Ishikawa (cell line): ENCODE measurements at regions not wholly inside any gene's neighbourhood (a gene's known extent, or its start where the extent isn't known, plus 50 kb on each side); places are given as distances from the start of the nearest gene placed in this dataset.

Experiments used
- CEBPB ChIP-seq: IDR thresholded peaks from 2 replicates; pipeline ENCODE4 v1.6.1; 2012
- CREB1 ChIP-seq: IDR thresholded peaks from 2 replicates; pipeline ENCODE4 v1.6.1; 2012; ENCODE audit warnings: low read depth
- EGR1 ChIP-seq: IDR thresholded peaks from 2 replicates; pipeline ENCODE4 v1.6.1; 2012
- EP300 ChIP-seq: IDR thresholded peaks from 2 replicates; pipeline ENCODE4 v1.6.1; 2012; ENCODE audit warnings: borderline replicate concordance
- FOXM1 ChIP-seq: IDR thresholded peaks from 2 replicates; pipeline ENCODE4 v1.6.1; 2012; ENCODE audit warnings: low read depth, borderline replicate concordance
- RAD21 ChIP-seq: IDR thresholded peaks from 2 replicates; pipeline ENCODE4 v1.6.1; 2012; ENCODE audit warnings: low read depth
- REST ChIP-seq: IDR thresholded peaks from 2 replicates; pipeline ENCODE4 v1.6.1; 2012; ENCODE audit warnings: low read depth, mild to moderate bottlenecking
- TAF1 ChIP-seq: IDR thresholded peaks from 2 replicates; pipeline ENCODE4 v1.6.1; 2012; ENCODE audit warnings: low read depth, mild to moderate bottlenecking
- TCF12 ChIP-seq: IDR thresholded peaks from 2 replicates; pipeline ENCODE4 v1.6.1; 2012; ENCODE audit warnings: low read depth
- TEAD4 ChIP-seq: IDR thresholded peaks from 2 replicates; pipeline ENCODE4 v1.6.1; 2012
- YY1 ChIP-seq: IDR thresholded peaks from 2 replicates; pipeline ENCODE4 v1.6.1; 2012; ENCODE audit warnings: low read depth
- TF ChIP-seq, protein P1 (sequence below): IDR thresholded peaks from 2 replicates; pipeline ENCODE4 v1.6.1; 2012

DNA sequence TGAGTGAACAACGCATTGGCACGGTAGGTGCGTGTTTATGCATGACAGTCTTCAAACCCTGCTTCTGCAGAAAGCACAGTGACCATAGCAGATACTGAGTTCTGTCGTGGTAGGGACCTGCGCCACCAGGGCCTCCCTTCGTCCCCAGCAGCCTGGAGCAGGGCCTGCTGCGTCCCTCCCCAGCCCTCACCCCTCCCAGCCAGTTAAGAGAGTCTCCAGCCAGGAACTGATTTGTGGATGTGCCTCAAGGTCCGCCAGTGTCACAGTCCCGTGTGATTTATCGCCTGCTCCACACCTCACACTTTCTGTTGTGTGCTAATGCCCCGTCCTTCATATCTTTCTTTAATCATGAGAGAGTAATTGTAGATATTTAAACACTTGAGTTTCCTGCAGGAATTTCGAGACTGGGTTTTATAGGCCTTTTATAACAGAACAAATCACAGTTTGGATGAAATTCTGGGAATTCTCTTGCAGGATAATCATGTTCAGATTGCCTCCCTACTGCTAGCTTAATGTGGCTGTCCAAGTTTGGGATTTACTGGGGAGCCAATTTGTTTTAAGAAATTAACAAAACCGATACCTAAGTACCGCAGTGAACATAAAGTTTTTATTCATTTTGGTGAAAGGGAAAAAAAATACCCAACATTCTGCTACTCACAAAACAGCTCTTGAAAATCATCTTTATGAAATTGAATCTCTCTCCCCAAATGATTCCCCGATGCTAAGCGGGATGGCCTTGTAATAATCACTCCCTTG, 438.6 kb downstream of the TSHZ3 start:
- TF ChIP-seq TEAD4 (no peak), TAF1 (no peak), FOXM1 (no peak), RAD21 (no peak), CEBPB (no peak), EGR1 (no peak), EP300 (no peak), CREB1 (no peak), REST (no peak), TCF12 (no peak), YY1 (no peak)
- TF ChIP-seq, protein P1, sequence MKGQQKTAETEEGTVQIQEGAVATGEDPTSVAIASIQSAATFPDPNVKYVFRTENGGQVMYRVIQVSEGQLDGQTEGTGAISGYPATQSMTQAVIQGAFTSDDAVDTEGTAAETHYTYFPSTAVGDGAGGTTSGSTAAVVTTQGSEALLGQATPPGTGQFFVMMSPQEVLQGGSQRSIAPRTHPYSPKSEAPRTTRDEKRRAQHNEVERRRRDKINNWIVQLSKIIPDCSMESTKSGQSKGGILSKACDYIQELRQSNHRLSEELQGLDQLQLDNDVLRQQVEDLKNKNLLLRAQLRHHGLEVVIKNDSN = no peak
